ENCODE measurements at regions not wholly inside any gene's neighbourhood (a gene's known extent, or its start where the extent isn't known, plus 50 kb on each side); places are given as distances from the start of the nearest gene placed in this dataset.

- H3K9me3 Mint-ChIP-seq (ENCODE audit: unreplicated experiment), result no peaks in the 10 kb centered on the region
- no peak overlapping the region for H3K4me3 Mint-ChIP-seq (ENCODE audit: unreplicated experiment)
- no peaks in the 10 kb centered on the region for H3K4me1 Mint-ChIP-seq (ENCODE audit: low read depth, unreplicated experiment)
- no TSS peak for BruUV-seq (replicated peaks)
- H3K36me3 ChIP-seq (ENCODE audit: control insufficient read depth, insufficient read depth, low read length), result no peaks in the 10 kb centered on the region
- peaks cover 8% of the 10 kb centered on the region for H3K27me3 Mint-ChIP-seq (ENCODE audit: insufficient read depth, unreplicated experiment)
- H3K27me3 ChIP-seq (replicated peaks; ENCODE audit: control insufficient read depth, insufficient read depth, low read length), result no peaks in the 10 kb centered on the region
- no peak overlapping the region for H3K27ac Mint-ChIP-seq (ENCODE audit: unreplicated experiment)
- H3K36me3 Mint-ChIP-seq (ENCODE audit: insufficient read depth, unreplicated experiment), result no peaks in the 10 kb centered on the region
- CTCF ChIA-PET, result interaction anchor here (1.0 to 1.7 kb wide), 4 partner anchors 70 to 452 kb away, joined by 3 to 51 read pairs (median 4); no protein-coding TSS in a partner anchor
- peaks cover 5% of the 10 kb centered on the region; the same call in 1 of the 2 replicates for H3K9me3 ChIP-seq
- no peak for TF ChIP-seq CTCF (IDR thresholded peaks at IDR 0.05; ENCODE audit: insufficient read depth in 1 of 2, low read depth in 1 of 2, low read length in 1 of 2, severe bottlenecking in 1 of 2, unreplicated experiment in 1 of 2)
- no peak for DNase-seq
- H3K4me3 ChIP-seq (ENCODE audit: low read depth, low read length), result no peak overlapping the region
- no peaks in the 10 kb centered on the region for H3K4me1 ChIP-seq
- intact Hi-C loops (cut with micrococcal nuclease; ENCODE audit: unreplicated experiment), result no loop called here
- POLR2A ChIA-PET, result no interaction called here
Observed at GRCh38 chr1:221264848-221265247, 385.6 kb downstream of the HLX start.

GRCh38 chr1:221268295-221268694 is 389.1 kb downstream of the HLX start:
- H3K27ac Mint-ChIP-seq (ENCODE audit: unreplicated experiment), result no peak overlapping the region
- ChIA-PET CTCF (no interaction called here), POLR2A (no interaction called here)
- no peak overlapping the region for H3K4me3 ChIP-seq (ENCODE audit: low read depth, low read length)
- H3K36me3 ChIP-seq (ENCODE audit: control insufficient read depth, insufficient read depth, low read length), result no peaks in the 10 kb centered on the region
- H3K4me1 ChIP-seq, result no peaks in the 10 kb centered on the region
- no peaks in the 10 kb centered on the region for H3K36me3 Mint-ChIP-seq (ENCODE audit: insufficient read depth, unreplicated experiment)
- no peaks in the 10 kb centered on the region for H3K27me3 ChIP-seq (replicated peaks; ENCODE audit: control insufficient read depth, insufficient read depth, low read length)
- no peaks in the 10 kb centered on the region for H3K9me3 Mint-ChIP-seq (ENCODE audit: unreplicated experiment)
- DNase-seq, result no peak
- H3K4me1 Mint-ChIP-seq (ENCODE audit: low read depth, unreplicated experiment), result no peaks in the 10 kb centered on the region
- BruUV-seq (replicated peaks), result no TSS peak
- no peak overlapping the region for H3K4me3 Mint-ChIP-seq (ENCODE audit: unreplicated experiment)
- H3K27me3 Mint-ChIP-seq (ENCODE audit: insufficient read depth, unreplicated experiment), result peaks cover 2% of the 10 kb centered on the region
- H3K9me3 ChIP-seq, result peaks cover 4% of the 10 kb centered on the region; the same call in 1 of the 2 replicates
- TF ChIP-seq CTCF (IDR thresholded peaks at IDR 0.05; ENCODE audit: insufficient read depth in 1 of 2, low read depth in 1 of 2, low read length in 1 of 2, severe bottlenecking in 1 of 2, unreplicated experiment in 1 of 2), result no peak
- intact Hi-C loops (cut with micrococcal nuclease; ENCODE audit: unreplicated experiment), result no loop called here

GRCh38 chr1:221271701-221272100 is 392.5 kb downstream of the HLX start:
- Mint-ChIP-seq H3K36me3 (ENCODE audit: insufficient read depth, unreplicated experiment) (no peaks in the 10 kb centered on the region), H3K4me3 (ENCODE audit: unreplicated experiment) (no peak overlapping the region), H3K4me1 (ENCODE audit: low read depth, unreplicated experiment) (no peaks in the 10 kb centered on the region), H3K27me3 (ENCODE audit: insufficient read depth, unreplicated experiment) (no peaks in the 10 kb centered on the region), H3K27ac (ENCODE audit: unreplicated experiment) (no peak overlapping the region), H3K9me3 (ENCODE audit: unreplicated experiment) (no peaks in the 10 kb centered on the region)
- no TSS peak for BruUV-seq (replicated peaks)
- H3K36me3 ChIP-seq (ENCODE audit: control insufficient read depth, insufficient read depth, low read length), result no peaks in the 10 kb centered on the region
- H3K27me3 ChIP-seq (replicated peaks; ENCODE audit: control insufficient read depth, insufficient read depth, low read length), result no peaks in the 10 kb centered on the region
- no peak for TF ChIP-seq CTCF (IDR thresholded peaks at IDR 0.05; ENCODE audit: insufficient read depth in 1 of 2, low read depth in 1 of 2, low read length in 1 of 2, severe bottlenecking in 1 of 2, unreplicated experiment in 1 of 2)
- H3K4me1 ChIP-seq, result no peaks in the 10 kb centered on the region
- no peaks in the 10 kb centered on the region for H3K9me3 ChIP-seq
- DNase-seq, result no peak
- intact Hi-C loops (cut with micrococcal nuclease; ENCODE audit: unreplicated experiment), result no loop called here
- ChIA-PET POLR2A (no interaction called here), CTCF (no interaction called here)
- no peak overlapping the region for H3K4me3 ChIP-seq (ENCODE audit: low read depth, low read length)

Measured in Caco-2 (cell line).